Stomach (tissue), 8 donors: ENCODE measurements at regions not wholly inside any gene's neighbourhood (a gene's known extent, or its start where the extent isn't known, plus 50 kb on each side); places are given as distances from the start of the nearest gene placed in this dataset.

ENCODE experiments used
- DNase-seq, 2 donors: peaks; one replicate each; pipeline versions ENCODE4 v3.0.0 to v3.0.0-alpha.2; 2013 to 2019
- H3K27ac ChIP-seq, 5 donors: fragments of 200-600 bp in 4 of 5; sonication (generic) in 4 of 5; one replicate each; pipeline ENCODE4 v1.5.1; 2013 to 2019; ENCODE audit warnings: mild to moderate bottlenecking in 1 of 5, moderate library complexity in 1 of 5
- H3K27me3 ChIP-seq, 3 donors: fragments of 200-600 bp; sonication (generic); one replicate each; pipeline ENCODE4 v1.5.1; 2017 to 2019; ENCODE audit warnings: mixed run types in 1 of 3
- H3K36me3 ChIP-seq, 4 donors: fragments of 200-600 bp; sonication (generic); 1 replicate in 3 of 4; 2 replicates in 1 of 4; pipeline ENCODE4 v1.5.1; 2016 to 2019
- H3K4me1 ChIP-seq, 4 donors: fragments of 200-600 bp; sonication (generic); one replicate each; pipeline ENCODE4 v1.5.1; 2016 to 2019
- H3K4me3 ChIP-seq, 4 donors: fragments of 200-600 bp; sonication (generic) in 3 of 4; one replicate each; pipeline ENCODE4 v1.5.1; 2016 to 2019; ENCODE audit warnings: mild to moderate bottlenecking in 1 of 4
- H3K9me3 ChIP-seq, 4 donors: fragments of 200-600 bp; sonication (generic); one replicate each; pipeline ENCODE4 v1.5.1; 2016 to 2019
- EP300 ChIP-seq: sonication (generic); formaldehyde crosslinking; IDR thresholded peaks from one replicate; pipeline ENCODE4 v1.6.1; 2017; ENCODE audit warnings: antibody characterized with exemption
- POLR2A ChIP-seq, 4 donors: fragments of 450-650 bp; IDR thresholded peaks; one replicate each; pipeline ENCODE4 v1.6.1; 2016; ENCODE audit warnings: antibody characterized with exemption in 4 of 4, control low read depth in 2 of 4, mild to moderate bottlenecking in 1 of 4, moderate library complexity in 1 of 4
- POLR2AphosphoS5 ChIP-seq, 3 donors: sonication (generic); formaldehyde crosslinking; IDR thresholded peaks; one replicate each; pipeline ENCODE4 v1.6.1; 2016; ENCODE audit warnings: antibody characterized with exemption in 3 of 3
- WGBS, 5 donors: extraction: QIAGEN DNeasy Blood & Tissue Kit in 3 of 5; methylation state at CpG; one replicate each; pipeline versions ENCODE4 v1.1.5 to v1.1.7; 2013 to 2018; 5-methylcytosine and 5-hydroxymethylcytosine counted together
- intact Hi-C: fragments of 100-400 bp; cut with DNase I; formaldehyde crosslinking; loops from one replicate; pipeline ENCODE4 v1.15.1; 2023; ENCODE audit warnings: low total_unique reads
- TF ChIP-seq, protein P1 (sequence below), 7 experiments: fragments of 450-650 bp in 4 of 7; fragments of 200-600 bp in 3 of 7; sonication (generic) in 3 of 7; IDR thresholded peaks; one replicate each; pipeline ENCODE4 v1.5.1; 2016 to 2019; ENCODE audit warnings: antibody characterized with exemption in 7 of 7, control low read depth in 2 of 7, mild to moderate bottlenecking in 1 of 7
- donor health status: healthy with polysubstance abuse.
- donor health status: Bipolar disorder and iron deficiency.
- donor health status: healthy.

DNA sequence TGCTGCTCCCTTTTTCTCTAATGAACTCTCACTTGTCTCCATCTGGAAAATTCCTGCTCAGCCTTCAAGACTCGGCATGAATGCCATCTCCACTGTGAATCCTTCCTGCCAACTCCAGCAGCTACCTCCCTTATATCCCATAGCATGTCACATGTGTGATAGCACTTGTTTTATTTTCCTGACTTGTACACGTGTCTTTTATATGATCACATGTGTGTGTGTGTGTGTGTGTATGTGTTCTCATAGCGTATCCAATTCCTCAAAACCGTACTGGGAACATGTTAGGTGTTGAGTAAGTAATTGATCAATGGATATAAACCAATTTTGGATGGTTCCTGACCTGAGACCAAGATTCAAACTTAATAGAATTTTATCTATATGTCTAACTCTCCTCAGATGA, 1107.7 kb downstream of the GALC start:
- TF ChIP-seq POLR2A (IDR thresholded peaks at IDR 0.05) (no peak), POLR2AphosphoS5 (IDR thresholded peaks at IDR 0.05) (no peak), EP300 (no peak)
- TF ChIP-seq, protein P1, sequence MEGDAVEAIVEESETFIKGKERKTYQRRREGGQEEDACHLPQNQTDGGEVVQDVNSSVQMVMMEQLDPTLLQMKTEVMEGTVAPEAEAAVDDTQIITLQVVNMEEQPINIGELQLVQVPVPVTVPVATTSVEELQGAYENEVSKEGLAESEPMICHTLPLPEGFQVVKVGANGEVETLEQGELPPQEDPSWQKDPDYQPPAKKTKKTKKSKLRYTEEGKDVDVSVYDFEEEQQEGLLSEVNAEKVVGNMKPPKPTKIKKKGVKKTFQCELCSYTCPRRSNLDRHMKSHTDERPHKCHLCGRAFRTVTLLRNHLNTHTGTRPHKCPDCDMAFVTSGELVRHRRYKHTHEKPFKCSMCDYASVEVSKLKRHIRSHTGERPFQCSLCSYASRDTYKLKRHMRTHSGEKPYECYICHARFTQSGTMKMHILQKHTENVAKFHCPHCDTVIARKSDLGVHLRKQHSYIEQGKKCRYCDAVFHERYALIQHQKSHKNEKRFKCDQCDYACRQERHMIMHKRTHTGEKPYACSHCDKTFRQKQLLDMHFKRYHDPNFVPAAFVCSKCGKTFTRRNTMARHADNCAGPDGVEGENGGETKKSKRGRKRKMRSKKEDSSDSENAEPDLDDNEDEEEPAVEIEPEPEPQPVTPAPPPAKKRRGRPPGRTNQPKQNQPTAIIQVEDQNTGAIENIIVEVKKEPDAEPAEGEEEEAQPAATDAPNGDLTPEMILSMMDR (IDR thresholded peaks at IDR 0.05) = no peak
- Histone ChIP-seq H3K27ac (no peak overlapping the region), H3K27me3 (no peaks in the 10 kb centered on the region), H3K9me3 (peaks cover 0 to 5% (median 0%) of the 10 kb centered on the region in 4 donors), H3K36me3 (no peaks in the 10 kb centered on the region), H3K4me3 (no peak overlapping the region), H3K4me1 (no peaks in the 10 kb centered on the region)
- 87 to 93% (median 91%) methylated on average over 4 of the region's 4 CpGs for WGBS, 5 donors
- no peak for DNase-seq
- intact Hi-C loops = no loop called here

DNA sequence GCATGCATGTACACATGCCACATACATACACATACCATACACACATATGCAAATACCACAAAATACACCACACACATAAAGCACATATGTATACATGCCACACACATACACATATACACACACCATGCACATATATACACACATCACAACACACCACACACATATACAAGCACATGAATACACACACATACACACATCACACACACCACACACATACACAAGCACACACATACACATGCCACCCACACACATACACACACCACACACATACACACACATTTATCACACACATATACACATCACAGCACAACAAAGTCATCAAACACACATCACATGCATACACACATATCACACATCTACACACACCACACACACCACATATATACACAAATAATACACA, 1108.5 kb downstream of the GALC start:
- no peaks in the 10 kb centered on the region for H3K27me3 ChIP-seq
- intact Hi-C loops = no loop called here
- no peaks in the 10 kb centered on the region for H3K36me3 ChIP-seq
- H3K9me3 ChIP-seq = peaks cover 0 to 5% (median 0%) of the 10 kb centered on the region in 4 donors
- no peak for TF ChIP-seq POLR2AphosphoS5 (IDR thresholded peaks at IDR 0.05)
- no peak for TF ChIP-seq POLR2A (IDR thresholded peaks at IDR 0.05)
- TF ChIP-seq EP300 = no peak
- TF ChIP-seq, protein P1 (IDR thresholded peaks at IDR 0.05) = no peak
- H3K27ac ChIP-seq = no peak overlapping the region
- no peaks in the 10 kb centered on the region for H3K4me1 ChIP-seq
- DNase-seq = no peak
- H3K4me3 ChIP-seq = no peak overlapping the region

DNA sequence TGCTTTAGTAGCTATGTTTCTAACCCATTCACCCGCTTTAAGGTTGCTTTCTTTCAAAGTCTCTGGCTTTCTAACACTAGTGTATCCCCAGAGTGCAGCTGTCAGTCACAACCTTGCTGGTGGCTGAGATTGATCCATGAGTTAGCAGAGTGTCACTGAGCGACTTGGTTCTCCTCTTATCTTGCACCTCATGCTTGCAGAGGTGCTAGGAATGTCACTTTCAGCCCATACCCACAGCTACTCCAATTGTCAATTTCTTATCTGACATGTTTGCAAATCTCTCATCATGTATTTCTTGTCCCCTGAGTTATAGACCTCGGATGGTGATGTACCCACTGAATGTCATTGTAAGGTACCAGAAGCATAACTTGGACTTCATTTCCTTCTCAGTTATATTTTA, 1110.2 kb downstream of the GALC start:
- TF ChIP-seq EP300 (no peak), POLR2AphosphoS5 (IDR thresholded peaks at IDR 0.05) (no peak), POLR2A (IDR thresholded peaks at IDR 0.05) (no peak)
- TF ChIP-seq, protein P1 (IDR thresholded peaks at IDR 0.05) = no peak
- DNase-seq = no peak
- H3K4me1 ChIP-seq = no peaks in the 10 kb centered on the region
- no peak overlapping the region for H3K27ac ChIP-seq
- 67 to 79% (median 70%) methylated on average over 3 of the region's 3 CpGs for WGBS, 5 donors
- H3K9me3 ChIP-seq = peaks cover 0 to 5% (median 0%) of the 10 kb centered on the region in 4 donors
- no peaks in the 10 kb centered on the region for H3K36me3 ChIP-seq
- no peaks in the 10 kb centered on the region for H3K27me3 ChIP-seq
- no peak overlapping the region for H3K4me3 ChIP-seq
- intact Hi-C loops = no loop called here

DNA sequence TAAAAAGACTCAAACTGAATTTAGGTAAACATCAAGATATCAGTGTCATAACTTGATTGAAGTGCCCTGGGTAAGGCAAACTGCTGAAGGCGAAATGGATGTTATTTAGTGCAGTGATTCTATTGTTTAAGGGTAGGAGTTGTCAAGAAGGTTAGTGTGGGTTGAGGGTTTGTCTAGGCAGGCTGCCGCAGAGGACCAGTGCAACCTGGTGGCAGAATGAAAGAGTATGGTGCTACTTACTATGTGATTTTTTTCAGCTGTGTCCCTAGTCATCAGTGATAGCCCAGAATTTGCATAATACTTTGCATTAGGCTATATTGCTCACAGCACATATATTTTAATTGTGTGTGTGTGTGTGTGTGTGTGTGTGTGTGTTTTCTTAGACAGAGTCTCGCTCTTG, 1127.0 kb downstream of the GALC start:
- H3K27me3 ChIP-seq = no peaks in the 10 kb centered on the region
- no peak for DNase-seq
- no peak overlapping the region for H3K4me3 ChIP-seq
- H3K36me3 ChIP-seq = no peaks in the 10 kb centered on the region
- no peaks in the 10 kb centered on the region for H3K4me1 ChIP-seq
- no peaks in the 10 kb centered on the region for H3K9me3 ChIP-seq
- TF ChIP-seq POLR2A (IDR thresholded peaks at IDR 0.05) (no peak), EP300 (no peak), POLR2AphosphoS5 (IDR thresholded peaks at IDR 0.05) (no peak)
- TF ChIP-seq, protein P1 (IDR thresholded peaks at IDR 0.05) = no peak
- intact Hi-C loops = no loop called here
- H3K27ac ChIP-seq = no peak overlapping the region
- 91 to 97% (median 95%) methylated on average over 3 of the region's 3 CpGs for WGBS, 5 donors
